ENCODE measurements at regions not wholly inside any gene's neighbourhood (a gene's known extent, or its start where the extent isn't known, plus 50 kb on each side); places are given as distances from the start of the nearest gene placed in this dataset.

DNA sequence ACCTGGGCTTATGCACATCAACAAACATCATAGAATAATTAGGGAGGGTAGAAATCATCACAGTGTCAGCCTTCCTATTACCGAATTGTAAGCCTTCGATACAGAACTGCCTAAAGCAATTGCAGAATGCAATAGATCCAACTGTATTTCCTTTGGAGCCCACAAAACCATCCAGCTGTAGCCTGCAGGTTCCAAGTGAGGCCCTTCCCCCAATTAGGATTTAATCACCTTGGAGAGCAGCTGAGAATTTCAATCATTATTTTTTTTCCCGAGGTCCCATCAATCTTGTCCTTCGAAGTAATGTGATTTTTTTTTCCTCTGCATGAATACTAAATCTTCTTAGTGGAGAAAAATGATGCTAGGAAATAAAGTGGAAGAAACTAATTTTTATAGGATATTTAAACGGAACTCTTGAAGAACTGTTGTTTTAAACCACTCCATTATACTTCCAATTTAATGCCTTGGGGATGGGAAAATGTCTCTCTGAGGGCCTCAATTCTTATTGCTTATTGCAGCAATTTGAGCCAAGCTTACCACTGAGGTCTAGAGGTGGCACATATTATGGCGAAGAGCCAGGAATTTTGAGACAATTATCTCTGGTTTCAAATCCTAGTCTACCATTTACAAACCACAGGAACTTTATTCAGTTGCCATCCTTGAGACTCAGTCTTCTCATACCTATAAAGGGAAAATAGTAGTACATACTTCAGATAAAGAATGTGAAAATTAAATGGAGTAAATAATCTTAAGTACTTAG lies 953.4 kb upstream of the IGFBP7 start:
- POLR2A ChIA-PET: no interaction called here
- no peak for ATAC-seq
- CTCF ChIA-PET: no interaction called here
- TF ChIP-seq REST (IDR thresholded peaks at IDR 0.05; ENCODE audit: insufficient read depth in 1 of 2, low read depth in 2 of 2, low read length in 1 of 2): no peak
- H3K36me3 ChIP-seq (ENCODE audit: control insufficient read depth, insufficient read depth, low read length): no peaks in the 10 kb centered on the region
- no TSS peak for BruUV-seq (replicated peaks)
- no peaks in the 10 kb centered on the region for H3K27me3 ChIP-seq (ENCODE audit: control insufficient read depth, insufficient read depth, low read length)
- H3K4me3 ChIP-seq (ENCODE audit: low read depth in 2 of 2, low read length in 2 of 2): no peak overlapping the region
- intact Hi-C loops (cut with micrococcal nuclease; ENCODE audit: unreplicated experiment) (no loop called here), in situ Hi-C loops (cut with HindIII; ENCODE audit: low pct_unique_long_range_greater_than_20kb, low sequenced_read_pairs) (no loop called here)
- no peak overlapping the region for H3K27ac ChIP-seq (ENCODE audit: low read length)
- no peak for DNase-seq (ENCODE audit: low read depth, low spot score)
- no peaks in the 10 kb centered on the region for H3K4me1 ChIP-seq (ENCODE audit: control insufficient read depth, insufficient read depth, low read length)
- H3K9me3 ChIP-seq (ENCODE audit: control insufficient read depth, insufficient read depth, low read depth, low read length): no peaks in the 10 kb centered on the region

GRCh38 chr4:58061967-58062366 lies 951.8 kb upstream of the IGFBP7 start:
- in situ Hi-C loops (cut with HindIII; ENCODE audit: low pct_unique_long_range_greater_than_20kb, low sequenced_read_pairs) (no loop called here), intact Hi-C loops (cut with micrococcal nuclease; ENCODE audit: unreplicated experiment) (no loop called here)
- no TSS peak for BruUV-seq (replicated peaks)

More at GRCh38 chr4:58061967-58062366, 951.8 kb upstream of the IGFBP7 start:
- CTCF ChIA-PET: no interaction called here
- Histone ChIP-seq H3K9me3 (ENCODE audit: control insufficient read depth, insufficient read depth, low read depth, low read length) (no peaks in the 10 kb centered on the region), H3K4me3 (ENCODE audit: low read depth in 2 of 2, low read length in 2 of 2) (no peak overlapping the region), H3K4me1 (ENCODE audit: control insufficient read depth, insufficient read depth, low read length) (no peaks in the 10 kb centered on the region), H3K36me3 (ENCODE audit: control insufficient read depth, insufficient read depth, low read length) (no peaks in the 10 kb centered on the region), H3K27me3 (ENCODE audit: control insufficient read depth, insufficient read depth, low read length) (no peaks in the 10 kb centered on the region), H3K27ac (ENCODE audit: low read length) (no peak overlapping the region)
- POLR2A ChIA-PET: no interaction called here
- no peak for TF ChIP-seq SIN3A (IDR thresholded peaks at IDR 0.05; ENCODE audit: borderline replicate concordance, insufficient read depth, low read depth, low read length)
- TF ChIP-seq CTCF (IDR thresholded peaks at IDR 0.05): no peak
- TF ChIP-seq REST (IDR thresholded peaks at IDR 0.05; ENCODE audit: insufficient read depth in 1 of 2, low read depth in 2 of 2, low read length in 1 of 2): no peak
- TF ChIP-seq TCF7L2 (IDR thresholded peaks at IDR 0.05; ENCODE audit: low read depth, low read length): no peak
- TF ChIP-seq POLR2AphosphoS5 (IDR thresholded peaks at IDR 0.05; ENCODE audit: low read depth, low read length): no peak
- DNase-seq (ENCODE audit: low read depth, low spot score) (no peak), ATAC-seq (no peak)
